Trophoblast cell (in vitro differentiated cells and primary cell): ENCODE measurements at regions not wholly inside any gene's neighbourhood (a gene's known extent, or its start where the extent isn't known, plus 50 kb on each side); places are given as distances from the start of the nearest gene placed in this dataset.

Experiments used
- DNase-seq, 2 donors: peaks; one replicate each; pipeline ENCODE4 v3.0.0-alpha.2; 2016
- H2AFZ ChIP-seq: 2 replicates; pipeline ENCODE4 v1.6.1; 2013; ENCODE audit warnings: low read length, moderate library complexity, mild to moderate bottlenecking; ENCODE audit not compliant: insufficient read depth, poor library complexity
- H2AK5ac ChIP-seq: 2 replicates; pipeline ENCODE4 v1.6.1; 2013; ENCODE audit warnings: mild to moderate bottlenecking, low read length
- H2BK120ac ChIP-seq: 2 replicates; pipeline ENCODE4 v1.6.1; 2013; ENCODE audit warnings: low read length, mild to moderate bottlenecking, moderate library complexity; ENCODE audit not compliant: insufficient read depth, poor library complexity
- H2BK12ac ChIP-seq: 2 replicates; pipeline ENCODE4 v1.6.1; 2013; ENCODE audit warnings: mild to moderate bottlenecking, low read length, moderate library complexity
- H2BK5ac ChIP-seq: 2 replicates; pipeline ENCODE4 v1.6.1; 2013; ENCODE audit warnings: low read length, low read depth, moderate library complexity, mild to moderate bottlenecking; ENCODE audit not compliant: poor library complexity
- H3K14ac ChIP-seq: 2 replicates; pipeline ENCODE4 v1.6.1; 2013; ENCODE audit warnings: mild to moderate bottlenecking, low read length
- H3K18ac ChIP-seq: 2 replicates; pipeline ENCODE4 v1.6.1; 2013; ENCODE audit warnings: mild to moderate bottlenecking, low read length
- H3K23ac ChIP-seq: 2 replicates; pipeline ENCODE4 v1.6.1; 2013; ENCODE audit warnings: low read length
- H3K27ac ChIP-seq: 2 replicates; pipeline ENCODE4 v1.5.1; 2013; ENCODE audit warnings: low read depth, mild to moderate bottlenecking, inconsistent platforms, low read length, moderate library complexity
- H3K27me3 ChIP-seq: 2 replicates; pipeline ENCODE4 v1.6.1; 2013; ENCODE audit warnings: inconsistent platforms, mild to moderate bottlenecking, low read length, moderate library complexity; ENCODE audit not compliant: insufficient read depth
- H3K36me3 ChIP-seq, 2 experiments: 1 replicate in 1 of 2; 2 replicates in 1 of 2; pipeline ENCODE4 v1.6.1; 2013; ENCODE audit warnings: low read length in 2 of 2, mild to moderate bottlenecking in 2 of 2, moderate library complexity in 1 of 2; ENCODE audit not compliant: insufficient read depth in 2 of 2, control insufficient read depth in 1 of 2
- H3K4ac ChIP-seq: 2 replicates; pipeline ENCODE4 v1.6.1; 2013; ENCODE audit warnings: low read depth, mild to moderate bottlenecking, low read length, moderate library complexity
- H3K4me1 ChIP-seq, 2 experiments: 1 replicate in 1 of 2; 2 replicates in 1 of 2; pipeline ENCODE4 v1.6.1; 2013; ENCODE audit warnings: low read length in 2 of 2, mild to moderate bottlenecking in 2 of 2, moderate library complexity in 1 of 2; ENCODE audit not compliant: insufficient read depth in 2 of 2, control insufficient read depth in 1 of 2
- H3K4me2 ChIP-seq: 2 replicates; pipeline ENCODE4 v1.6.1; 2013; ENCODE audit warnings: inconsistent platforms, mild to moderate bottlenecking, low read length, moderate library complexity
- H3K4me3 ChIP-seq: 2 replicates; pipeline ENCODE4 v1.5.1; 2013; ENCODE audit warnings: mild to moderate bottlenecking, low read depth, low read length, inconsistent platforms
- H3K79me1 ChIP-seq: one replicate; pipeline ENCODE4 v1.6.1; 2013; ENCODE audit warnings: low read length
- H3K79me2 ChIP-seq: 2 replicates; pipeline ENCODE4 v1.6.1; 2013; ENCODE audit warnings: low read length, mild to moderate bottlenecking; ENCODE audit not compliant: control insufficient read depth, insufficient read depth, poor library complexity
- H3K9ac ChIP-seq: 2 replicates; pipeline ENCODE4 v1.6.1; 2013; ENCODE audit warnings: mild to moderate bottlenecking, low read length
- H3K9me3 ChIP-seq: 2 replicates; pipeline ENCODE4 v1.6.1; 2013; ENCODE audit warnings: low read depth, mild to moderate bottlenecking, control low read depth, inconsistent platforms, low read length; ENCODE audit not compliant: insufficient read depth
- H4K12ac ChIP-seq: 2 replicates; pipeline ENCODE4 v1.6.1; 2013; ENCODE audit warnings: low read depth, mild to moderate bottlenecking, low read length, moderate library complexity
- H4K8ac ChIP-seq: 2 replicates; pipeline ENCODE4 v1.6.1; 2013; ENCODE audit warnings: low read depth, mild to moderate bottlenecking, low read length, moderate library complexity
- H4K91ac ChIP-seq: one replicate; pipeline ENCODE4 v1.6.1; 2013; ENCODE audit warnings: low read depth, mild to moderate bottlenecking, low read length, moderate library complexity
- WGBS: extraction: QIAGEN DNeasy Blood & Tissue Kit; methylation state at CpG from one replicate; pipeline ENCODE4 v1.1.7; 2013; ENCODE audit warnings: missing lambda C conversion rate; ENCODE audit not compliant: insufficient read length, insufficient coverage; ENCODE audit errors: extremely low coverage; 5-methylcytosine and 5-hydroxymethylcytosine counted together

DNA sequence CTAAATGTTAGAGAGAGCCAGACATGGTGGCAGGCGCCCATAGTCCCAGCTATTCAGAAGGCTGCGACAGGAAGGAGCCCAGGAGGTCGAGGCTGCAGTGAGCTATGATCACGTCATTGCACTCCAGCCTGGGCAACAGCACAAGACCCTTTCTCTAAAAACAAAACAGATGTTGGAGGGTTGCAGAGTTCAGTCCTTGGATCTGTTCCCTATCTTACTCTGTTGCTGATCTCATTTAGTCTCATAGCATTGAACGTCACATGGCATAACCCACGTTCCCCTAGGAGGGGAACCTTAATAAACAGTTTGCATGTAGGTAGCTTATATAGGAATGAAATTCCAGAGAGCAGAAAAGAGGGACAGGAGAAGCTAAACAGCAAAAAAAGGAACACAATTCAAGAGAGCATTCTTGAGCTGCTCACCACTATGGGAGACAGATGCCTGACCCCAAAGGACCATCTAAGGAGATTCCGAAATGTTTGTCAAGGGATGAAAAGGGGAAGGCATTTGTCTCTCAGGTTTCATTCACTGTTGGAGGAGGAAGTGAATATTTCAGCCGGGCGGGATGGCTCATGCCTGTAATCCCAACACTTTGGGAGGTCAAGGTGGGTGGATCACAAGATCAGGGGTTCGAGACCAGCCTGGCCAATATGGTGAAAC, 54.6 kb upstream of the PIM1 start:
- WGBS: no CpG with 5 or more reads among the region's 10 CpGs
- DNase-seq: no peak

DNA sequence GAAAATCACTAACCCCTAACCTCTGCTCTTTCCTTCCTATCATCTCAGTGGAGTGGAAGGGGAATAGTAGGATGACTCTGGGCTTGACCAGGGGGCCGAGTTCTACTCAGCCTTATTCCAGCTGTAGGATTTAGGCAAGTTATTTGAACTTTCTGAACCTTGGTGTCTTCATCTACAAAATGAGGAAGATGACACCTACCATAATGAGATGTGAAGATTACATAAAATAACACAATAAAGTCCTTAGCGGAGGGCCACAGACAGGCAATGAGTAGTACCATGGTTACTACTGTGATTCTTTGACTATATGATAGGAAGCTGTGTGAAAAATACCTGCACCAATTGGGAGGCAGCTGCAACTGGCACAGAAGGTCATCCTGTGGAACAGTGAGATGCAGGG, 53.6 kb upstream of the PIM1 start:
- Histone ChIP-seq H2AFZ (no peak overlapping the region), H4K12ac (no peak overlapping the region), H4K91ac (no peak overlapping the region), H3K14ac (no peak overlapping the region), H3K4me1 (no peaks in the 10 kb centered on the region), H3K27me3 (no peaks in the 10 kb centered on the region), H2BK12ac (no peak overlapping the region), H2AK5ac (no peak overlapping the region), H3K18ac (no peak overlapping the region), H4K8ac (no peak overlapping the region), H2BK120ac (no peak overlapping the region), H3K9me3 (no peaks in the 10 kb centered on the region), H3K79me1 (peaks cover 2% of the 10 kb centered on the region), H3K4ac (no peak overlapping the region), H3K23ac (no peak overlapping the region), H3K36me3 (no peaks in the 10 kb centered on the region), H3K4me3 (no peak overlapping the region), H3K9ac (no peak overlapping the region), H3K4me2 (no peak overlapping the region), H3K27ac (no peak overlapping the region), H3K79me2 (no peaks in the 10 kb centered on the region), H2BK5ac (no peak overlapping the region)
- no peak for DNase-seq
- WGBS: no CpG with 5 or more reads among the region's 2 CpGs

More for the DNA sequence above, 54.6 kb upstream of the PIM1 start:
- H3K4ac ChIP-seq: no peak overlapping the region
- no peak overlapping the region for H4K8ac ChIP-seq
- H3K79me1 ChIP-seq: peaks cover 2% of the 10 kb centered on the region
- H3K27ac ChIP-seq: no peak overlapping the region
- H3K14ac ChIP-seq: no peak overlapping the region
- H3K23ac ChIP-seq: no peak overlapping the region
- H3K4me1 ChIP-seq: peaks cover 3% of the 10 kb centered on the region in 2 experiments
- no peak overlapping the region for H4K91ac ChIP-seq
- no peak overlapping the region for H4K12ac ChIP-seq
- no peak overlapping the region for H2BK120ac ChIP-seq
- H3K27me3 ChIP-seq: no peaks in the 10 kb centered on the region
- no peak overlapping the region for H3K4me3 ChIP-seq
- no peak overlapping the region for H2BK5ac ChIP-seq
- H2AK5ac ChIP-seq: no peak overlapping the region
- H3K79me2 ChIP-seq: no peaks in the 10 kb centered on the region
- H3K9me3 ChIP-seq: no peaks in the 10 kb centered on the region
- no peak overlapping the region for H2AFZ ChIP-seq
- H3K4me2 ChIP-seq: no peak overlapping the region
- no peak overlapping the region for H3K9ac ChIP-seq
- H3K18ac ChIP-seq: no peak overlapping the region
- no peak overlapping the region for H2BK12ac ChIP-seq
- H3K36me3 ChIP-seq: no peaks in the 10 kb centered on the region

DNA sequence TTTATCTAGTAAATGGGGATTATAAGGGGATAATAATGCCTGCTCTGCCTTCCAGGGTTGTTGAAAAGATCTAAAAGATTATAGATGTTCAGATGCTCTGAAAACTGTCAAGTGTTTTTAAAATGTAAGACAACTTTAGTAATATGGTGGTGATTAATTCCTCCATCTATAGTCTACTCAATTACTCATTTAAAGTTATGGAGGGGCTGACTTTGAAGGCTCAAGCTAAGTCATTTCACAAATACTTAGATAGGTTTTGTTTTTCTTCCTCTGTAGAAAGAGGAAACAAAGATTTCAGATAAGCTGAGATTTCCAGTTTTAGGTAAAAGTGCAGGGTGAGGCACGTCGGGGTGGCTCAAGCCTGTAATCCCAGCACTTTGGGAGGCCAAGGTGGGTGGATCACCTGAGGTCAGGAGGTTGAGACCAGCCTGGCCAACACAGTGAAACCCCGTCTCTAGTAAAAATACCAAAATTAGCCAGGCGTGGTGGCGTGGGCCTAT, 50.5 kb upstream of the PIM1 start:
- Histone ChIP-seq H3K36me3 (no peaks in the 10 kb centered on the region), H3K9me3 (no peaks in the 10 kb centered on the region), H4K8ac (no peak overlapping the region), H3K27ac (no peak overlapping the region), H3K4me2 (no peak overlapping the region), H2BK5ac (no peak overlapping the region), H3K79me2 (no peaks in the 10 kb centered on the region), H2BK120ac (no peak overlapping the region), H3K18ac (no peak overlapping the region), H2AK5ac (no peak overlapping the region), H3K4ac (no peak overlapping the region), H3K4me1 (no peaks in the 10 kb centered on the region), H3K27me3 (no peaks in the 10 kb centered on the region), H2AFZ (no peak overlapping the region), H3K9ac (no peak overlapping the region), H4K91ac (no peak overlapping the region), H3K14ac (no peak overlapping the region), H3K23ac (no peak overlapping the region), H2BK12ac (no peak overlapping the region), H3K79me1 (peaks cover 3% of the 10 kb centered on the region), H4K12ac (no peak overlapping the region), H3K4me3 (no peak overlapping the region)
- DNase-seq: peak in 1 of 2 donors; percentile 49
- WGBS: no CpG with 5 or more reads among the region's 5 CpGs
